ENCODE measurements at regions not wholly inside any gene's neighbourhood (a gene's known extent, or its start where the extent isn't known, plus 50 kb on each side); places are given as distances from the start of the nearest gene placed in this dataset.
"Not testable (repeated sequence)": the region's sequence is repeated elsewhere in the genome, so short reads cannot be mapped to it uniquely, and the experiment has no call there.

DNA sequence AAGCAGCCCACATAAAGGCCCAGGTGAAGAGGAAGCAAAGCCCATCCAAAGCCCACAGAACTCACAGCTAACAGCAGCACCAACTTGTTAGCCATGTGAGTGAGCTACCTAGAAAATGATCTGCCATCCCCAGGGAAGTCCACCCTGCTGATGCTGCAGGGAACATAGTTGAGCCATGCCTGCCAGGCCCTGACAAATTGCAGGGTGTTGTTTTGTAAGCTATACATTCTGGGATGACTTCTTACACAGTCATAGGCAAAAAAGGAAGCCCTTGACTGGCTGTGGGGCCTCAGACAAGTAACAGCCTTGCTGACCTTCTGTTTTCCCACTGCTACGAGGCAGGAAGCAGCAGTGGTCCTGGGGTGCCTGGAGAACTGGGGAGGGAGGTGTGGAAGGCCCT is 262.7 kb downstream of the MATN1 start:
- H3K4me1 ChIP-seq (ENCODE audit: insufficient read depth, low read length): no peaks in the 10 kb centered on the region
- no peak overlapping the region for H3K27ac ChIP-seq (ENCODE audit: low read length)
- H3K9me3 ChIP-seq (ENCODE audit: insufficient read depth, low read depth, low read length): peaks cover 11% of the 10 kb centered on the region
- H3K27me3 ChIP-seq (ENCODE audit: insufficient read depth, low read length): no peaks in the 10 kb centered on the region
- no peak overlapping the region for H3K9ac ChIP-seq (ENCODE audit: low read depth, low read length)
- no peak overlapping the region for H3K4me3 ChIP-seq (ENCODE audit: low read length)
- H3K36me3 ChIP-seq (ENCODE audit: insufficient read depth, low read depth, low read length): no peaks in the 10 kb centered on the region

GRCh38 chr1:30458730-30459485 is 264.5 kb downstream of the MATN1 start:
- peaks cover 11% of the 10 kb centered on the region for H3K9me3 ChIP-seq (ENCODE audit: insufficient read depth, low read depth, low read length)
- H3K27ac ChIP-seq (ENCODE audit: low read length); H3K4me3 ChIP-seq (ENCODE audit: low read length); H3K4me1 ChIP-seq (ENCODE audit: insufficient read depth, low read length); H3K36me3 ChIP-seq (ENCODE audit: insufficient read depth, low read depth, low read length); H3K27me3 ChIP-seq (ENCODE audit: insufficient read depth, low read length); H3K9ac ChIP-seq (ENCODE audit: low read depth, low read length): not testable (repeated sequence)

DNA sequence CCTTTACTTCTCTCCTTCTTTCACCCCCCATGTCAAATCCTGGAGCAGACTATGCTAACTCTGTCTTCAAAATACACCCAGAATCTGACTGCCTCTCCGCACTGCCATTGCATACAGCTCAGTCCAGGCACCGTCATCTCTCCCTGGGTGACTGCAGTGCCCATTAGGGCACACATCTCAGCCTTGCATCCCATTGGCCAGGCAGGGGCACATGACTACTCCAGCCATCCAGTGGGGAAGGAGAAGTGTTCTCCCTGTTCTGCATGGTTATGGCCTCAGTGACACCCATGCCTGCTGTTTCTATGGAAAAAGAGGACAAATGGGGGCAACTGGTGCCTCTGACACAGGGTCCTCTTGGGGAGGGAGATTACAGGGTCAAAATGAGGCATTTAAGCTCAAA is 270.5 kb downstream of the MATN1 start:
- Histone ChIP-seq H3K27ac (ENCODE audit: low read length) (no peak overlapping the region), H3K27me3 (ENCODE audit: insufficient read depth, low read length) (no peaks in the 10 kb centered on the region), H3K4me3 (ENCODE audit: low read length) (no peak overlapping the region), H3K9me3 (ENCODE audit: insufficient read depth, low read depth, low read length) (0 out of 2 replicates have a peak, but pooled peaks cover 3% of the 10 kb centered on the region), H3K36me3 (ENCODE audit: insufficient read depth, low read depth, low read length) (no peaks in the 10 kb centered on the region), H3K4me1 (ENCODE audit: insufficient read depth, low read length) (no peaks in the 10 kb centered on the region), H3K9ac (ENCODE audit: low read depth, low read length) (no peak overlapping the region)

GRCh38 chr1:30452170-30452569 is 271.2 kb downstream of the MATN1 start:
- no peaks in the 10 kb centered on the region for H3K27me3 ChIP-seq (ENCODE audit: insufficient read depth, low read length)
- no peak overlapping the region for H3K4me3 ChIP-seq (ENCODE audit: low read length)
- no peak overlapping the region for H3K9ac ChIP-seq (ENCODE audit: low read depth, low read length)
- no peak overlapping the region for H3K27ac ChIP-seq (ENCODE audit: low read length)
- H3K9me3 ChIP-seq (ENCODE audit: insufficient read depth, low read depth, low read length): 0 out of 2 replicates have a peak, but pooled peaks cover 3% of the 10 kb centered on the region
- H3K36me3 ChIP-seq (ENCODE audit: insufficient read depth, low read depth, low read length): no peaks in the 10 kb centered on the region
- H3K4me1 ChIP-seq (ENCODE audit: insufficient read depth, low read length): no peaks in the 10 kb centered on the region

GRCh38 chr1:30451532-30452125 is 271.8 kb downstream of the MATN1 start:
- Histone ChIP-seq H3K27ac (ENCODE audit: low read length) (no peak overlapping the region), H3K9me3 (ENCODE audit: insufficient read depth, low read depth, low read length) (0 out of 2 replicates have a peak, but pooled peaks cover 3% of the 10 kb centered on the region), H3K4me3 (ENCODE audit: low read length) (no peak overlapping the region), H3K27me3 (ENCODE audit: insufficient read depth, low read length) (no peaks in the 10 kb centered on the region), H3K9ac (ENCODE audit: low read depth, low read length) (no peak overlapping the region), H3K4me1 (ENCODE audit: insufficient read depth, low read length) (no peaks in the 10 kb centered on the region), H3K36me3 (ENCODE audit: insufficient read depth, low read depth, low read length) (no peaks in the 10 kb centered on the region)

DNA sequence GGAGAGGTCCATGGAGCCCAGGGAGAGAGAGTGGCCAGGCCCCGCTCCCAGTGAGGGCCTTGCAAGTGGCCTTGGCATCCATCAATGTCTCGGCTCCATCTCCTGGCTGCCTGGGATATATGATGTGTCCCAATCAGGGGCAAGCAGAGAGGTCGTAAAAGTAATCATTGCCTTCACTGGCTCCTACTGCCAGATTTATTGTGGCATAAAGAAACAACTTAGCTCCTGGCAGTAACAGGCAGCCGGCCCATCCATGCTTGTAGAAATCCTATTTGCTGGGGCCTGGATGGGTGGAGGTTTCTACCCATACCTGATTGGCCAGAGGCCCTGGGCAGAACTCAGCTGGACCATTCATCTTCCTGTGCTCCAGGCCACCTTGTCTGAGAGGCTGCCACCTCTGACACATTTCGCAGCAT is 272.6 kb downstream of the MATN1 start:
- Histone ChIP-seq H3K27me3 (ENCODE audit: insufficient read depth, low read length) (no peaks in the 10 kb centered on the region), H3K9ac (ENCODE audit: low read depth, low read length) (no peak overlapping the region), H3K9me3 (ENCODE audit: insufficient read depth, low read depth, low read length) (0 out of 2 replicates have a peak, but pooled peaks cover 3% of the 10 kb centered on the region), H3K4me1 (ENCODE audit: insufficient read depth, low read length) (no peaks in the 10 kb centered on the region), H3K4me3 (ENCODE audit: low read length) (no peak overlapping the region), H3K27ac (ENCODE audit: low read length) (no peak overlapping the region), H3K36me3 (ENCODE audit: insufficient read depth, low read depth, low read length) (no peaks in the 10 kb centered on the region)

- 0 out of 2 replicates have a peak, but pooled peaks cover 3% of the 10 kb centered on the region for H3K9me3 ChIP-seq (ENCODE audit: insufficient read depth, low read depth, low read length)
- H3K27me3 ChIP-seq (ENCODE audit: insufficient read depth, low read length): no peaks in the 10 kb centered on the region
- H3K4me3 ChIP-seq (ENCODE audit: low read length): no peak overlapping the region
- H3K9ac ChIP-seq (ENCODE audit: low read depth, low read length): no peak overlapping the region
- no peaks in the 10 kb centered on the region for H3K36me3 ChIP-seq (ENCODE audit: insufficient read depth, low read depth, low read length)
- H3K27ac ChIP-seq (ENCODE audit: low read length): no peak overlapping the region
- H3K4me1 ChIP-seq (ENCODE audit: insufficient read depth, low read length): no peaks in the 10 kb centered on the region
These were observed 273.1 kb downstream of the MATN1 start for GRCh38 chr1:30450148-30450817.

DNA sequence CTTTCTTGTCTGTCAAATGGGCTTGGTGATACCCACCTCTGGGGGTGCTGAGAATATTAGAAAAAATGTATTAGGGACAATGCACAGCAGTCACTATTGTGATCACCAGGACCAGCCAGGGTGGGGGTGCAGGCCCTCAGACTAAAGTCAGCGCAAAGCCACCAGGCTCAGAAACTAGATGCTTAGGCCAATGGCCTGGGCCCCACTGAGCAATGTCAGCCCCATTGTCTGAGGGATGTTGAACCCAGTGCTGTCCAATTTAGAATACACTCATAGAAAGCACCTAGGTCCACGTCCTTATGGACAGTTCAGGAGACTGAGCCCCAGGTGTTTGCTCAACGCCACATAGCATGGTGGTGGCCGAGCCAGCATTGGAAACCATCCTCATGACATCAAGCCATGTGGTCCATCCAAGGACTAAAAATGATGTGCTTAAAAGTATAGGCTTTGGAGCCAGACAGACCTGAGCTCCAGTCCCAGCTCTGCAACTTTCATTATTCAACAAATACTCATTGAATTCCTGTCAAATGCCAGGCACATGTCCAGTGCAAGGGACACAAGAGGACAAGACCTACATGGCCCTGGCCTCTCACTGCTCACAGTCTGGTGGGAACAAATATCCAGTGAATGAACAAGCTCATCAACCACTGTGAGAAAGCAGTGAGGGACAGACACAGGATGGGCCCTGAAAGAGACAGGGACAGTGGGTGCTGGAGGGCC is 273.8 kb downstream of the MATN1 start:
- H3K4me1 ChIP-seq (ENCODE audit: insufficient read depth, low read length): no peaks in the 10 kb centered on the region
- H3K27me3 ChIP-seq (ENCODE audit: insufficient read depth, low read length): no peaks in the 10 kb centered on the region
- no peak overlapping the region for H3K4me3 ChIP-seq (ENCODE audit: low read length)
- no peak overlapping the region for H3K9ac ChIP-seq (ENCODE audit: low read depth, low read length)
- H3K36me3 ChIP-seq (ENCODE audit: insufficient read depth, low read depth, low read length): no peaks in the 10 kb centered on the region
- H3K9me3 ChIP-seq (ENCODE audit: insufficient read depth, low read depth, low read length): 0 out of 2 replicates have a peak, but pooled peaks cover 3% of the 10 kb centered on the region
- H3K27ac ChIP-seq (ENCODE audit: low read length): no peak overlapping the region

GRCh38 chr1:30449003-30449402 is 274.4 kb downstream of the MATN1 start:
- Histone ChIP-seq H3K27me3 (ENCODE audit: insufficient read depth, low read length) (no peaks in the 10 kb centered on the region), H3K36me3 (ENCODE audit: insufficient read depth, low read depth, low read length) (no peaks in the 10 kb centered on the region)

GRCh38 chr1:30447701-30448100 is 275.7 kb downstream of the MATN1 start:
- Histone ChIP-seq H3K36me3 (ENCODE audit: insufficient read depth, low read depth, low read length) (no peaks in the 10 kb centered on the region), H3K4me3 (ENCODE audit: low read length) (no peak overlapping the region), H3K27me3 (ENCODE audit: insufficient read depth, low read length) (no peaks in the 10 kb centered on the region), H3K9ac (ENCODE audit: low read depth, low read length) (no peak overlapping the region), H3K27ac (ENCODE audit: low read length) (no peak overlapping the region), H3K4me1 (ENCODE audit: insufficient read depth, low read length) (no peaks in the 10 kb centered on the region), H3K9me3 (ENCODE audit: insufficient read depth, low read depth, low read length) (0 out of 2 replicates have a peak, but pooled peaks cover 3% of the 10 kb centered on the region)

More at GRCh38 chr1:30449003-30449402, 274.4 kb downstream of the MATN1 start:
- Histone ChIP-seq H3K9ac (ENCODE audit: low read depth, low read length) (no peak overlapping the region), H3K4me1 (ENCODE audit: insufficient read depth, low read length) (no peaks in the 10 kb centered on the region), H3K9me3 (ENCODE audit: insufficient read depth, low read depth, low read length) (0 out of 2 replicates have a peak, but pooled peaks cover 3% of the 10 kb centered on the region), H3K4me3 (ENCODE audit: low read length) (no peak overlapping the region), H3K27ac (ENCODE audit: low read length) (no peak overlapping the region)

DNA sequence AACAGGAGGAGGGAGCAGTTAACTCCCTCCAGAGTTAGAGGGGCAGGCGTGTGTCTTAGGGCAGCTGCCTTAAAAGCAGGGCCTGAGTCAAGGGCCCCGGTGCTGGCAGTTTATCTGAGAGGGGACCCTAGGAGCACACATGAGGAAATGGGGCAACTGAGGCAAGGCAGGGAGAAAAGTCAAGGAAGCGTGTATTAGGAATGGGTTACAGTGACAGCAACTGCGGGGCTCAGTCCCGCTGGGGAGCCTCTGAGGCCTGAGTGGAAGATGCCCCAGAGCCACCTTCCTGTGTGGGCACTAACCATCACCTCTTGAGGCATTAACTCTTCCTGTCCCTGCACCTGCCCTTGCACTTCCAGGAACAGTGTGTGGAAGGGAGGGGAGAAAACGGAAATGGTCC is 276.3 kb downstream of the MATN1 start:
- Histone ChIP-seq H3K27ac (ENCODE audit: low read length) (no peak overlapping the region), H3K4me3 (ENCODE audit: low read length) (no peak overlapping the region), H3K4me1 (ENCODE audit: insufficient read depth, low read length) (no peaks in the 10 kb centered on the region), H3K9ac (ENCODE audit: low read depth, low read length) (no peak overlapping the region), H3K36me3 (ENCODE audit: insufficient read depth, low read depth, low read length) (no peaks in the 10 kb centered on the region), H3K9me3 (ENCODE audit: insufficient read depth, low read depth, low read length) (no peaks in the 10 kb centered on the region), H3K27me3 (ENCODE audit: insufficient read depth, low read length) (no peaks in the 10 kb centered on the region)
